ENCODE measurements at regions not wholly inside any gene's neighbourhood (a gene's known extent, or its start where the extent isn't known, plus 50 kb on each side); places are given as distances from the start of the nearest gene placed in this dataset.

DNA sequence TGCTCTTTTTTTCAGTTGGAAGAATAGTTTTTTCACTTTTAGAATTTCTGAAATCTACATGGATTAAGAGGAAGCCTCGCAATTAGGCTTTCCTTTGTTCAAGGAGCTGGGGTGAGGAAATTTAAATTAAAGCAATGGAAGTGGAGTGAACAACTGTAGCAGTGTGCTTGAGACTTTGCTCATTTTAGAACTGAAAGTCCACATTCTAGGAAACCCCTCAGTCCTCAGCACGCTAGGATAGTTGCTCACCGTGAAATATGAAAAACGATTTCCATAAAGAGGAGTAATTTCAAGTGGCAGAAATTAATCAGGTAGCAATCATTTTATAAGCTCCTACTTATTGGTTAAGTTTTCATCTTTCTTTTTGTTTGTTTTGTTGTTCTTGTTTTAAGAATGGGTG lies 243.0 kb upstream of the ITGA1 start:
- H3K27ac ChIP-seq: no peak overlapping the region
- no peaks in the 10 kb centered on the region for H3K79me2 ChIP-seq
- no peak overlapping the region for H3K4me2 ChIP-seq
- no peak overlapping the region for H3K4me3 ChIP-seq
- no peaks in the 10 kb centered on the region for H3K4me1 ChIP-seq (ENCODE audit: insufficient read depth)
- TF ChIP-seq, protein P1, sequence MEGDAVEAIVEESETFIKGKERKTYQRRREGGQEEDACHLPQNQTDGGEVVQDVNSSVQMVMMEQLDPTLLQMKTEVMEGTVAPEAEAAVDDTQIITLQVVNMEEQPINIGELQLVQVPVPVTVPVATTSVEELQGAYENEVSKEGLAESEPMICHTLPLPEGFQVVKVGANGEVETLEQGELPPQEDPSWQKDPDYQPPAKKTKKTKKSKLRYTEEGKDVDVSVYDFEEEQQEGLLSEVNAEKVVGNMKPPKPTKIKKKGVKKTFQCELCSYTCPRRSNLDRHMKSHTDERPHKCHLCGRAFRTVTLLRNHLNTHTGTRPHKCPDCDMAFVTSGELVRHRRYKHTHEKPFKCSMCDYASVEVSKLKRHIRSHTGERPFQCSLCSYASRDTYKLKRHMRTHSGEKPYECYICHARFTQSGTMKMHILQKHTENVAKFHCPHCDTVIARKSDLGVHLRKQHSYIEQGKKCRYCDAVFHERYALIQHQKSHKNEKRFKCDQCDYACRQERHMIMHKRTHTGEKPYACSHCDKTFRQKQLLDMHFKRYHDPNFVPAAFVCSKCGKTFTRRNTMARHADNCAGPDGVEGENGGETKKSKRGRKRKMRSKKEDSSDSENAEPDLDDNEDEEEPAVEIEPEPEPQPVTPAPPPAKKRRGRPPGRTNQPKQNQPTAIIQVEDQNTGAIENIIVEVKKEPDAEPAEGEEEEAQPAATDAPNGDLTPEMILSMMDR (IDR thresholded peaks at IDR 0.05; ENCODE audit: poor library complexity): no peak
- no peak for TF ChIP-seq EZH2phosphoT487 (IDR thresholded peaks at IDR 0.05; ENCODE audit: low read depth, severe bottlenecking, unreplicated experiment)
- WGBS (ENCODE audit: low lambda C conversion rate, missing lambda C conversion rate): 89% methylated on average over 4 of the region's 4 CpGs
- H3K36me3 ChIP-seq (replicated peaks; ENCODE audit: insufficient read depth, low read depth): no peaks in the 10 kb centered on the region
- H3K27me3 ChIP-seq: no peaks in the 10 kb centered on the region
- H4K20me1 ChIP-seq (ENCODE audit: insufficient read depth, poor library complexity, severe bottlenecking): no peaks in the 10 kb centered on the region
- DNase-seq (ENCODE audit: low spot score): no peak
- H3K9me3 ChIP-seq (ENCODE audit: low read depth): no peaks in the 10 kb centered on the region
- H3K9me2 ChIP-seq (replicated peaks; ENCODE audit: insufficient read depth): no peaks in the 10 kb centered on the region
- no peak overlapping the region for H2AFZ ChIP-seq

DNA sequence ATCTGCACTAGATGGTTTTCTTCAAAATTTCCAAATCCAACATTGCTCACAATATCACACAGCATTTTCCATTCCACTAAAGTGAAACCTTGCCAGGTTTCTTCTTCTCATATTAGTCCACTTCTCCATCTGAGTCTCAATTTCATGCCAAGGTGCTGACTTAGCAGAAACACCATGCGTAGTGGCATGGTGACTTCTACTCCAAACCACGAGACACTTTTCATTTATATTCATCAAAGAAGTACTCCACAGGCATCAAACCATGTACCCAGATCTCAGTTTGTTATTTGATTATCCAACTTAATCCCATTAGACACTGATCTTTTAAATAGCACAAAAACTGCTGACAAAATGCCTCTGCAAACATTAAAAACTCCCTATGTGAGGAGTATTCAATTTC lies 233.4 kb upstream of the ITGA1 start:
- WGBS (ENCODE audit: low lambda C conversion rate, missing lambda C conversion rate): 86% methylated on average over 2 of the region's 2 CpGs
- H4K20me1 ChIP-seq (ENCODE audit: insufficient read depth, poor library complexity, severe bottlenecking): no peaks in the 10 kb centered on the region
- TF ChIP-seq EZH2phosphoT487 (IDR thresholded peaks at IDR 0.05; ENCODE audit: low read depth, severe bottlenecking, unreplicated experiment) (no peak), EZH2 (IDR thresholded peaks at IDR 0.05; ENCODE audit: borderline replicate concordance) (no peak)
- TF ChIP-seq, protein P1 (IDR thresholded peaks at IDR 0.05; ENCODE audit: poor library complexity): no peak
- H3K27ac ChIP-seq: no peak overlapping the region
- no peak for DNase-seq (ENCODE audit: low spot score)
- H2AFZ ChIP-seq: no peak overlapping the region
- no peak overlapping the region for H3K4me2 ChIP-seq
- no peaks in the 10 kb centered on the region for H3K36me3 ChIP-seq (replicated peaks; ENCODE audit: insufficient read depth, low read depth)
- no peaks in the 10 kb centered on the region for H3K27me3 ChIP-seq
- H3K9me3 ChIP-seq (ENCODE audit: low read depth): no peaks in the 10 kb centered on the region
- no peaks in the 10 kb centered on the region for H3K4me1 ChIP-seq (ENCODE audit: insufficient read depth)
- no peaks in the 10 kb centered on the region for H3K79me2 ChIP-seq
- no peaks in the 10 kb centered on the region for H3K9me2 ChIP-seq (replicated peaks; ENCODE audit: insufficient read depth)
- H3K4me3 ChIP-seq: no peak overlapping the region

- 21% methylated on average over 1 of the region's 1 CpG for WGBS (ENCODE audit: low lambda C conversion rate, missing lambda C conversion rate)
- Histone ChIP-seq H3K79me2 (no peaks in the 10 kb centered on the region), H3K27me3 (no peaks in the 10 kb centered on the region), H3K4me1 (ENCODE audit: insufficient read depth) (no peaks in the 10 kb centered on the region), H2AFZ (no peak overlapping the region), H3K27ac (no peak overlapping the region), H3K36me3 (replicated peaks; ENCODE audit: insufficient read depth, low read depth) (no peaks in the 10 kb centered on the region), H3K9me2 (replicated peaks; ENCODE audit: insufficient read depth) (no peaks in the 10 kb centered on the region), H3K9me3 (ENCODE audit: low read depth) (no peaks in the 10 kb centered on the region), H3K4me2 (no peak overlapping the region), H4K20me1 (ENCODE audit: insufficient read depth, poor library complexity, severe bottlenecking) (no peaks in the 10 kb centered on the region), H3K4me3 (no peak overlapping the region)
- DNase-seq (ENCODE audit: low spot score): peak; percentile 22
- TF ChIP-seq, protein P1 (IDR thresholded peaks at IDR 0.05; ENCODE audit: poor library complexity): peak; percentile 54
- no peak for TF ChIP-seq EZH2 (IDR thresholded peaks at IDR 0.05; ENCODE audit: borderline replicate concordance)
Measured at GRCh38 chr5:52560366-52560765, 227.3 kb upstream of the ITGA1 start.

DNA sequence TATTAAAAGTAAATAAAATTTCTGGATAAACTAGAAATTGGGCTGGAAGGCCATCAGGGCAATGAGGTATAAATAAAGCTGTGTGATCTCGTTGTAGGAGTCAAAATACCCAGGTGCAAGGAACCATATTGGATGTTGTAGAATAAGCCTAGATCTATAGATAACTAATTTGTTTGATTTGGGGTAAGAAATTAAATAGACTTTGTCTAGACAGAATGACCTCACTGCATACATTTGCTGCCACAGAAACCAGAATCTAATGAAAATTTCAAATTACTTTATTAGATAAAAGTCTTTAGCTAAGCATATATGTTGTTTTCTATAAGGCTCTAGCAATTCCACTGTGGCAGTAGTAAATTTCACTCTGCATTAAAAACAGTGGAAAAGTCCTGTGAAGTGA lies 225.2 kb upstream of the ITGA1 start:
- Histone ChIP-seq H3K27me3 (no peaks in the 10 kb centered on the region), H3K79me2 (no peaks in the 10 kb centered on the region), H3K4me1 (ENCODE audit: insufficient read depth) (no peaks in the 10 kb centered on the region), H2AFZ (no peak overlapping the region), H3K9me3 (ENCODE audit: low read depth) (no peaks in the 10 kb centered on the region), H3K27ac (no peak overlapping the region), H3K36me3 (replicated peaks; ENCODE audit: insufficient read depth, low read depth) (no peaks in the 10 kb centered on the region), H3K9me2 (replicated peaks; ENCODE audit: insufficient read depth) (no peaks in the 10 kb centered on the region), H4K20me1 (ENCODE audit: insufficient read depth, poor library complexity, severe bottlenecking) (no peaks in the 10 kb centered on the region), H3K4me3 (no peak overlapping the region), H3K4me2 (no peak overlapping the region)
- TF ChIP-seq, protein P1 (IDR thresholded peaks at IDR 0.05; ENCODE audit: poor library complexity): no peak
- no peak for TF ChIP-seq EZH2 (IDR thresholded peaks at IDR 0.05; ENCODE audit: borderline replicate concordance)
- no peak for TF ChIP-seq EZH2phosphoT487 (IDR thresholded peaks at IDR 0.05; ENCODE audit: low read depth, severe bottlenecking, unreplicated experiment)
- DNase-seq (ENCODE audit: low spot score): no peak
- 86% methylated on average over 1 of the region's 1 CpG for WGBS (ENCODE audit: low lambda C conversion rate, missing lambda C conversion rate)

Measured in hepatocyte (in vitro differentiated cells).